Right atrium auricular region (tissue), 2 donors: ENCODE measurements at regions not wholly inside any gene's neighbourhood (a gene's known extent, or its start where the extent isn't known, plus 50 kb on each side); places are given as distances from the start of the nearest gene placed in this dataset.

ENCODE experiments used
- DNase-seq: peaks from one replicate; pipeline ENCODE4 v3.0.0-alpha.2; 2019; ENCODE audit warnings: low spot score
- H3K27ac ChIP-seq, 2 donors: fragments of 200-600 bp; sonication (generic); 1 replicate in 1 of 2; 2 replicates in 1 of 2; pipeline ENCODE4 v1.5.1; 2016 to 2019
- H3K27me3 ChIP-seq, 2 donors: fragments of 200-600 bp; sonication (generic); one replicate each; pipeline versions ENCODE4 v1.5.1 to v1.6.0; 2017 to 2019
- H3K36me3 ChIP-seq: fragments of 200-600 bp; sonication (generic); one replicate; pipeline ENCODE4 v1.5.1; 2016
- H3K4me1 ChIP-seq, 2 donors: fragments of 200-600 bp; sonication (generic); one replicate each; pipeline versions ENCODE4 v1.5.1 to v1.6.0; 2017 to 2019
- H3K4me3 ChIP-seq, 2 donors: fragments of 200-600 bp; sonication (generic); 1 replicate in 1 of 2; 2 replicates in 1 of 2; pipeline ENCODE4 v1.5.1; 2017 to 2019; ENCODE audit warnings: mild to moderate bottlenecking in 1 of 2, moderate library complexity in 1 of 2
- H3K9me3 ChIP-seq, 2 donors: fragments of 200-600 bp; sonication (generic); one replicate each; pipeline ENCODE4 v1.5.1; 2019
- TF ChIP-seq, protein P1 (sequence below), 2 donors: fragments of 200-600 bp; sonication (generic); IDR thresholded peaks; one replicate each; pipeline ENCODE4 v1.5.1; 2019; ENCODE audit warnings: antibody characterized with exemption in 2 of 2

GRCh38 chr10:61612450-61612849, 50.3 kb upstream of the CABCOCO1 start:
- DNase-seq: no peak
- no peak overlapping the region for H3K4me3 ChIP-seq

DNA sequence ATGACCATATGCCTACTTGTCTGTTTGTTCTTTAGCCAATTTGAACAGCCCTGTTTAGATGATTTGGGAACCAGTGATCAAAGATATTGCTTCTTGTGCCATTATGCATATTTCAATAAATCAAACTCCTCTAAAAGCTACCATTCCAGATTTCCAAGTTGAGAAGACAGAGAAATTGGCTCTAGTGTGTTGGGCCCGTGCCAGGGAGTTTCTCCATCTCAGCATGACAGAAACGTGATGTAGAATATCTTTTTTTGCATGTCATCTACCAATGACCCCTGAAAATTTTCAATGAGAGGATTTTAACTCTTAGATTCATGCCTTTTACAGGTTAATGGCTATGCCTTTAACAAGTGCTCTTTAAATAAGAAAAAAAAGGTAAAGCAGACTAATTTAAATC, 50.7 kb upstream of the CABCOCO1 start:
- no peak overlapping the region for H3K27ac ChIP-seq
- H3K36me3 ChIP-seq: no peaks in the 10 kb centered on the region
- TF ChIP-seq, protein P1, sequence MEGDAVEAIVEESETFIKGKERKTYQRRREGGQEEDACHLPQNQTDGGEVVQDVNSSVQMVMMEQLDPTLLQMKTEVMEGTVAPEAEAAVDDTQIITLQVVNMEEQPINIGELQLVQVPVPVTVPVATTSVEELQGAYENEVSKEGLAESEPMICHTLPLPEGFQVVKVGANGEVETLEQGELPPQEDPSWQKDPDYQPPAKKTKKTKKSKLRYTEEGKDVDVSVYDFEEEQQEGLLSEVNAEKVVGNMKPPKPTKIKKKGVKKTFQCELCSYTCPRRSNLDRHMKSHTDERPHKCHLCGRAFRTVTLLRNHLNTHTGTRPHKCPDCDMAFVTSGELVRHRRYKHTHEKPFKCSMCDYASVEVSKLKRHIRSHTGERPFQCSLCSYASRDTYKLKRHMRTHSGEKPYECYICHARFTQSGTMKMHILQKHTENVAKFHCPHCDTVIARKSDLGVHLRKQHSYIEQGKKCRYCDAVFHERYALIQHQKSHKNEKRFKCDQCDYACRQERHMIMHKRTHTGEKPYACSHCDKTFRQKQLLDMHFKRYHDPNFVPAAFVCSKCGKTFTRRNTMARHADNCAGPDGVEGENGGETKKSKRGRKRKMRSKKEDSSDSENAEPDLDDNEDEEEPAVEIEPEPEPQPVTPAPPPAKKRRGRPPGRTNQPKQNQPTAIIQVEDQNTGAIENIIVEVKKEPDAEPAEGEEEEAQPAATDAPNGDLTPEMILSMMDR (IDR thresholded peaks at IDR 0.05): no peak
- no peaks in the 10 kb centered on the region for H3K4me1 ChIP-seq
- H3K4me3 ChIP-seq: no peak overlapping the region
- H3K9me3 ChIP-seq: no peaks in the 10 kb centered on the region
- no peaks in the 10 kb centered on the region for H3K27me3 ChIP-seq
- DNase-seq: no peak

More at GRCh38 chr10:61612450-61612849, 50.3 kb upstream of the CABCOCO1 start:
- TF ChIP-seq, protein P1 (IDR thresholded peaks at IDR 0.05): no peak
- Histone ChIP-seq H3K27me3 (no peaks in the 10 kb centered on the region), H3K9me3 (no peaks in the 10 kb centered on the region), H3K27ac (no peak overlapping the region), H3K4me1 (no peaks in the 10 kb centered on the region), H3K36me3 (no peaks in the 10 kb centered on the region)

DNA sequence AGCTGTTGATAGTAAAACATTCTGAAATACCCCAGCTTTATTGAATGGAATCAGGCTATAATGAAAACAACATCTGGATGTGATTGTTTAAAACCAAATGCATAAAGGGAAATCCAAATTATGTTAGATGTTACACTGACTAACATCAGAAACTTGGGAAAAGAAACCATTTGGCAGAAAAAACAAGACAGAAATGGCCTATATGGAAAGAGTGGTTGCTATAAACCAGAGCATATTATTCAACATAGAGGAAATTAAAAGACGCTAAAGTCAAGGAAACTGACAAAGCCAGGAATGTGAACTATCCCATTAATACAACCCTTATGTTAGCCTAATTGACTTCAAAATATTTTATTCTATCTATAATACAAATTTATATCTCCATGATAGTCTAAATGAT, 53.0 kb upstream of the CABCOCO1 start:
- H3K4me3 ChIP-seq: no peak overlapping the region
- no peaks in the 10 kb centered on the region for H3K9me3 ChIP-seq
- TF ChIP-seq, protein P1 (IDR thresholded peaks at IDR 0.05): no peak
- no peaks in the 10 kb centered on the region for H3K4me1 ChIP-seq
- H3K36me3 ChIP-seq: no peaks in the 10 kb centered on the region
- no peak overlapping the region for H3K27ac ChIP-seq
- no peaks in the 10 kb centered on the region for H3K27me3 ChIP-seq
- DNase-seq: no peak

GRCh38 chr10:61608255-61609033, 54.3 kb upstream of the CABCOCO1 start:
- no peak overlapping the region for H3K4me3 ChIP-seq
- H3K27me3 ChIP-seq: no peaks in the 10 kb centered on the region
- TF ChIP-seq, protein P1 (IDR thresholded peaks at IDR 0.05): no peak
- H3K36me3 ChIP-seq: no peaks in the 10 kb centered on the region
- no peak overlapping the region for H3K27ac ChIP-seq
- DNase-seq: no peak
- H3K9me3 ChIP-seq: no peaks in the 10 kb centered on the region
- no peaks in the 10 kb centered on the region for H3K4me1 ChIP-seq

DNA sequence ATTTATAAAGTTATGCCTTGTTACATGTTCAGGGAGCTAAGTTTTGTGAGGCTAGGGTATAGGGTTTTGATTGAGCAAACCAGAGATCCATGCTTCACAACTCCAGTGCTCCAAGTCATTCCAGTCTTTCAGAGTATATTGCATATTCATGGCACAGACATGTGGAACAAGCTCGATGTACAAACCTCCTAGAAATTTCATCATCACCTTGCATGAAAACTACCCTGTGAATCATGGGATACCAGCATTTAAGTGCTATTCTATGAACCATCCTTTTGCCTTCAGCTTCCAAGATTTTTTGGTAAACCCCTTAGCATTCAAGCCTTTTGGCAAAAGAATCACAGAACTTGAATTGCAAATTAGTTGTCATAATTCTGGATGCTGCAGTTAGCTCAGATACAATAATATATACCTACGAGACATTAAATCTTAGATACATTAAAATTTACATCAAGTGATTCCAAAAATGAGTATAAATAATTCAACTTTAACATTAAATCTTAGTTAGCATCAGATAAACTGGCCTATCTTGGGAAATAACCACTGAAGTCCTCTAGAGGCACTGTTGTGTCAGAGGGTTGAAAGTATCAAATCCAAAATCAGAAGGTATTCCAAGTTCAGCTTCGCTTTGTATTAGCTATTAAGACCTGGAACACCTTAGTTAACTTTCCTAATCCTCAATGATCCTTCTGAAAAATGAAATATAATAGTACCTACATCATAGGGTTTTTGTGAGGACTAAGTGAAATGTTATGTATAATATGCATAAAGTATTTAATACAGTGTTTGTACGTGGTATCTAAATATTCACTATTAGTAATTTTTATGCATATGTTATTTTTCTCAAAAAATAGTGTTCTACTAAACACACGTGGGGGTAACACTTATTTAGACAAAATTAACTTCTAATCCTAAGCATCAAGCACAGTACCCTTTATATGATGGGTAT, 55.5 kb upstream of the CABCOCO1 start:
- TF ChIP-seq, protein P1 (IDR thresholded peaks at IDR 0.05): peak in 1 of 2 donors; percentile 42
- Histone ChIP-seq H3K36me3 (no peaks in the 10 kb centered on the region), H3K4me1 (no peaks in the 10 kb centered on the region), H3K27me3 (no peaks in the 10 kb centered on the region), H3K4me3 (no peak overlapping the region), H3K27ac (no peak overlapping the region), H3K9me3 (no peaks in the 10 kb centered on the region)
- DNase-seq: no peak
